HCT116 (cell line): ENCODE measurements at regions not wholly inside any gene's neighbourhood (a gene's known extent, or its start where the extent isn't known, plus 50 kb on each side); places are given as distances from the start of the nearest gene placed in this dataset.

Experiments
- ATAC-seq: fragments of 200-7000 bp; cut with Tn5 transposase; 2 replicates; pipeline ENCODE4 v1.9.1; 2020; ENCODE audit warnings: mild to moderate bottlenecking, moderate library complexity
- BruUV-seq: library from RNA; stranded (reverse); fragments of 400-500 nt; replicated peaks from 2 replicates; lab custom pipeline; 2021; lab: Mats Ljungman, UMichigan
- CTCF ChIA-PET: fragments of 300-600 bp; sonication (Branson Sonifier 250); formaldehyde crosslinking; loops from one replicate; lab custom pipeline; 2021; ENCODE audit warnings: antibody characterized with exemption; lab: Charles Lee
- POLR2A ChIA-PET: fragments of 300-600, 350-600 bp; sonication (Branson Sonifier 250); formaldehyde crosslinking; loops from one replicate; lab custom pipeline; 2021; ENCODE audit warnings: antibody characterized with exemption; lab: Charles Lee
- RAD21 ChIA-PET, 2 experiments: fragments of 300-600 bp; sonication (Branson Sonifier 250); formaldehyde crosslinking; loops; one replicate each; lab custom pipeline; 2023; ENCODE audit warnings: low total read pairs in 2 of 2; ENCODE audit not compliant: uncharacterized antibody in 2 of 2, unreplicated experiment in 2 of 2, low non-redundant PET in 1 of 2; lab: Charles Lee
- DNase-seq: peaks from one replicate; pipeline ENCODE4 v3.0.0-alpha.2; 2010; ENCODE audit warnings: low read depth, low spot score
- H2AFZ ChIP-seq: fragments of 200-600 bp; shearing (Covaris generic), sonication (generic); 2 replicates; pipeline ENCODE4 v1.6.1; 2017; ENCODE audit warnings: low read depth, mixed run types, mixed read lengths, antibody characterized with exemption, low read length; ENCODE audit not compliant: poor library complexity, severe bottlenecking
- H3K27ac ChIP-seq: 2 replicates; pipeline ENCODE4 v1.5.1; 2012; ENCODE audit warnings: low read depth, low read length
- H3K27me3 ChIP-seq: fragments of 200-600 bp; sonication (generic); 2 replicates; pipeline ENCODE4 v1.6.1; 2016; ENCODE audit warnings: mixed run types, low read length, mixed read lengths; ENCODE audit not compliant: insufficient read depth
- H3K36me3 ChIP-seq, 2 experiments: fragments of 200-500 bp in 1 of 2; fragments of 200-600 bp in 1 of 2; sonication (Bioruptor generic) in 1 of 2; sonication (generic) in 1 of 2; 2 replicates each; pipeline versions ENCODE4 v1.5.1 to v1.6.1; 2014 to 2016; ENCODE audit warnings: low read length in 2 of 2, inconsistent platforms in 1 of 2, mixed read lengths in 1 of 2, mixed run types in 1 of 2; ENCODE audit not compliant: insufficient read depth in 2 of 2, control insufficient read depth in 1 of 2
- H3K4me1 ChIP-seq, 2 experiments: fragments of 200-600 bp in 1 of 2; sonication (generic) in 1 of 2; 2 replicates each; pipeline versions ENCODE4 v1.5.1 to v1.6.1; 2012 to 2017; ENCODE audit warnings: low read length in 2 of 2, inconsistent platforms in 1 of 2, mild to moderate bottlenecking in 1 of 2, mixed read lengths in 1 of 2, mixed run types in 1 of 2, moderate library complexity in 1 of 2; ENCODE audit not compliant: insufficient read depth in 2 of 2, control insufficient read depth in 1 of 2
- H3K4me2 ChIP-seq: fragments of 200-600 bp; sonication (generic); 2 replicates; pipeline ENCODE4 v1.6.1; 2017; ENCODE audit warnings: mixed run types, low read length, mixed read lengths
- H3K4me3 ChIP-seq, 2 experiments: fragments of 200-600 bp in 1 of 2; sonication (generic) in 1 of 2; replicated peaks in 1 of 2; 2 replicates each; pipeline ENCODE4 v1.5.1; 2011 to 2016; ENCODE audit warnings: low read length in 2 of 2, control low read depth in 1 of 2, low read depth in 1 of 2, mild to moderate bottlenecking in 1 of 2, mixed read lengths in 1 of 2, mixed run types in 1 of 2
- H3K79me2 ChIP-seq: fragments of 200-600 bp; sonication (generic); 2 replicates; pipeline ENCODE4 v1.6.1; 2017; ENCODE audit warnings: mild to moderate bottlenecking, mixed run types, low read length, moderate library complexity, mixed read lengths; ENCODE audit not compliant: insufficient read depth
- H3K9ac ChIP-seq: fragments of 200-600 bp; sonication (generic); 2 replicates; pipeline ENCODE4 v1.6.1; 2016; ENCODE audit warnings: low read length, mixed read lengths
- H3K9me2 ChIP-seq: fragments of 200-600 bp; sonication (generic), shearing (Covaris generic); 2 replicates; pipeline ENCODE4 v1.6.1; 2017; ENCODE audit warnings: mixed run types, mild to moderate bottlenecking, moderate library complexity; ENCODE audit not compliant: insufficient read depth
- H3K9me3 ChIP-seq, 2 experiments: fragments of 200-500 bp in 1 of 2; fragments of 200-600 bp in 1 of 2; sonication (Bioruptor generic) in 1 of 2; sonication (generic) in 1 of 2; 2 replicates each; pipeline ENCODE4 v1.6.1; 2014 to 2017; ENCODE audit warnings: low read length in 2 of 2, mixed read lengths in 2 of 2, inconsistent platforms in 1 of 2, low read depth in 1 of 2, mild to moderate bottlenecking in 1 of 2, mixed run types in 1 of 2, moderate library complexity in 1 of 2; ENCODE audit not compliant: control insufficient read depth in 1 of 2, insufficient read depth in 1 of 2
- H4K20me1 ChIP-seq: fragments of 200-600 bp; sonication (generic), shearing (Covaris generic); 2 replicates; pipeline ENCODE4 v1.6.1; 2017; ENCODE audit warnings: mixed run types, mild to moderate bottlenecking, moderate library complexity; ENCODE audit not compliant: insufficient read depth
- ATF3 ChIP-seq: IDR thresholded peaks from 2 replicates; pipeline ENCODE4 v1.6.1; 2012
- CBX3 ChIP-seq: IDR thresholded peaks from 2 replicates; pipeline ENCODE4 v1.6.1; 2012; ENCODE audit warnings: low read depth
- CEBPB ChIP-seq: IDR thresholded peaks from 2 replicates; pipeline ENCODE4 v1.6.1; 2012; ENCODE audit warnings: low read depth
- EGR1 ChIP-seq: IDR thresholded peaks from 2 replicates; pipeline ENCODE4 v1.6.1; 2012; ENCODE audit warnings: low read depth
- ELF1 ChIP-seq: IDR thresholded peaks from 2 replicates; pipeline ENCODE4 v1.6.1; 2012; ENCODE audit warnings: low read depth, borderline replicate concordance
- FOSL1 ChIP-seq: IDR thresholded peaks from 2 replicates; pipeline ENCODE4 v1.6.1; 2012; ENCODE audit warnings: low read depth
- JUND ChIP-seq: IDR thresholded peaks from 2 replicates; pipeline ENCODE4 v1.6.1; 2012
- POLR2A ChIP-seq: IDR thresholded peaks from 2 replicates; pipeline ENCODE4 v1.7.0; 2011; ENCODE audit warnings: borderline replicate concordance; ENCODE audit not compliant: insufficient read depth, insufficient read length; ENCODE audit errors: extremely low read depth
- REST ChIP-seq: IDR thresholded peaks from 2 replicates; pipeline ENCODE4 v1.6.1; 2012; ENCODE audit warnings: low read depth
- YY1 ChIP-seq: IDR thresholded peaks from 2 replicates; pipeline ENCODE4 v1.6.1; 2011; ENCODE audit warnings: low read length, low read depth, moderate library complexity, mild to moderate bottlenecking; ENCODE audit not compliant: insufficient replicate concordance; ENCODE audit errors: extremely low read depth
- intact Hi-C: fragments of 100-400 bp; cut with micrococcal nuclease; formaldehyde crosslinking; loops from 2 replicates; pipeline ENCODE4 v1.10.0; 2022

DNA sequence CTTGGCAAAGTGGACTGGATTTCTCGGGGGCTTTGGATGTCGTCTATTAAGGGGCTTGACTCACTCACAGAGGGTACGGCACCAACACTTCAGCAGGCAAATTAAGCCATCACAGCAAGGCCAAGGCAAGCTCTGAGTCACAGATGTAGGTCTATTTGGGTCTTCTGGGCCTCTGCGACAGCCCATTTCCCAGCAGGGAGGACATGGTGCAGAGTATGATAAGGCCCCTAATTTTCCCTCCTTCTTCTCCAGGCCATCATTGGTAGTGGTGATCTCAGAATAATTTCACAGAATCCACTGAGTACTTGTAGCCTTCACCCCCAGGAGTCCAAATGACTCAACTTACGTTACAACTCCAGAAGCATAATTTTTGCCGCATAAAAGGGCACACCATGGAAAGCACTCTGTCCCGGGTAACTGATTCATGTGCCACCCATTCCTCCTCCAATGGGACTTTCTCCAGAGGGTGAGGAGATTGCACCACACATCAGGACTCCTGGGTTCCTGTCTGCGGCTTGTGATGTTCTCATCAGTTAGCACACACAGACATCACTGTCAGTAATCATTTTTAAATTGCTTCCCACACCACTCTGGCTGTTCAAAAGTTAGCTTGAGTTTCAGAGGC is 164.9 kb downstream of the TXNL1 start:
- intact Hi-C loops = no loop called here
- H3K4me3 ChIP-seq = no peak overlapping the region
- H4K20me1 ChIP-seq = no peaks in the 10 kb centered on the region
- H3K27me3 ChIP-seq = no peaks in the 10 kb centered on the region
- no TSS peak for BruUV-seq
- DNase-seq (no peak), ATAC-seq (no peak)
- RAD21 ChIA-PET = no interaction called here
- POLR2A ChIA-PET = no interaction called here
- H3K79me2 ChIP-seq = no peaks in the 10 kb centered on the region
- H3K9ac ChIP-seq = no peak overlapping the region
- no peak overlapping the region for H2AFZ ChIP-seq
- no peak overlapping the region for H3K27ac ChIP-seq
- H3K4me2 ChIP-seq = no peak overlapping the region
- H3K36me3 ChIP-seq = no peaks in the 10 kb centered on the region
- H3K9me2 ChIP-seq = no peaks in the 10 kb centered on the region
- no peak for TF ChIP-seq CEBPB
- no peak for TF ChIP-seq REST
- no peak for TF ChIP-seq JUND
- H3K4me1 ChIP-seq = no peaks in the 10 kb centered on the region
- no peaks in the 10 kb centered on the region for H3K9me3 ChIP-seq
- CTCF ChIA-PET = no interaction called here

GRCh38 chr18:56470406-56471351 is 167.7 kb downstream of the TXNL1 start:
- DNase-seq = no peak
- CTCF ChIA-PET = no interaction called here
- H3K27me3 ChIP-seq = no peaks in the 10 kb centered on the region
- TF ChIP-seq POLR2A = no peak
- TF ChIP-seq CBX3 = no peak
- TF ChIP-seq FOSL1 = no peak
- no peak for TF ChIP-seq ELF1
- no peak for TF ChIP-seq JUND
- TF ChIP-seq ATF3 = no peak
- TF ChIP-seq YY1 = no peak
- no peak for TF ChIP-seq EGR1
- TF ChIP-seq, all 23 proteins: peak for 0
- no peak for ATAC-seq
- H3K4me3 ChIP-seq = no peak overlapping the region
- intact Hi-C loops = no loop called here
- no peaks in the 10 kb centered on the region for H3K79me2 ChIP-seq
- no peak overlapping the region for H3K9ac ChIP-seq
- H2AFZ ChIP-seq = no peak overlapping the region
- no peaks in the 10 kb centered on the region for H4K20me1 ChIP-seq
- no peaks in the 10 kb centered on the region for H3K36me3 ChIP-seq
- H3K27ac ChIP-seq = no peak overlapping the region
- RAD21 ChIA-PET = no interaction called here
- H3K4me2 ChIP-seq = no peak overlapping the region
- no TSS peak for BruUV-seq
- no peaks in the 10 kb centered on the region for H3K9me3 ChIP-seq
- H3K9me2 ChIP-seq = no peaks in the 10 kb centered on the region
- POLR2A ChIA-PET = no interaction called here
- no peaks in the 10 kb centered on the region for H3K4me1 ChIP-seq
